ENCODE measurements at regions not wholly inside any gene's neighbourhood (a gene's known extent, or its start where the extent isn't known, plus 50 kb on each side); places are given as distances from the start of the nearest gene placed in this dataset.

- no peak for DNase-seq (ENCODE audit: low spot score)
These were observed 141.7 kb downstream of the GADD45G start for GRCh38 chr9:89746385-89747116.

GRCh38 chr9:89747596-89747995 lies 142.8 kb downstream of the GADD45G start:
- DNase-seq (ENCODE audit: low spot score), result no peak

- DNase-seq (ENCODE audit: low spot score), result no peak
These were observed 143.3 kb downstream of the GADD45G start for GRCh38 chr9:89748021-89748670.

GRCh38 chr9:89748831-89749499 lies 144.2 kb downstream of the GADD45G start:
- no peak for DNase-seq (ENCODE audit: low spot score)

- DNase-seq (ENCODE audit: low spot score), result no peak
These were observed 144.8 kb downstream of the GADD45G start for GRCh38 chr9:89749500-89750116.

- DNase-seq (ENCODE audit: low spot score), result no peak
These were observed 145.4 kb downstream of the GADD45G start for GRCh38 chr9:89750117-89750791.

GRCh38 chr9:89751079-89751825 lies 146.4 kb downstream of the GADD45G start:
- DNase-seq (ENCODE audit: low spot score), result no peak

GRCh38 chr9:89752154-89752553 lies 147.3 kb downstream of the GADD45G start:
- DNase-seq (ENCODE audit: low spot score), result no peak

- no peak for DNase-seq (ENCODE audit: low spot score)
These were observed 148.8 kb downstream of the GADD45G start for GRCh38 chr9:89753472-89754055.

GRCh38 chr9:89754193-89754592 lies 149.4 kb downstream of the GADD45G start:
- no peak for DNase-seq (ENCODE audit: low spot score)

GRCh38 chr9:89755821-89756220 lies 151.0 kb downstream of the GADD45G start:
- peak; percentile 25 for DNase-seq (ENCODE audit: low spot score)

GRCh38 chr9:89756891-89757537 lies 152.2 kb downstream of the GADD45G start:
- DNase-seq (ENCODE audit: low spot score), result peak; percentile 25

GRCh38 chr9:89757776-89758528 lies 153.1 kb downstream of the GADD45G start:
- DNase-seq (ENCODE audit: low spot score), result no peak

GRCh38 chr9:89759572-89759971 lies 154.8 kb downstream of the GADD45G start:
- no peak for DNase-seq (ENCODE audit: low spot score)

- no peak for DNase-seq (ENCODE audit: low spot score)
These were observed 155.3 kb downstream of the GADD45G start for GRCh38 chr9:89760123-89760522.

- DNase-seq (ENCODE audit: low spot score), result no peak
These were observed 159.4 kb downstream of the GADD45G start for GRCh38 chr9:89764217-89764616.

- no peak for DNase-seq (ENCODE audit: low spot score)
These were observed 160.6 kb downstream of the GADD45G start for GRCh38 chr9:89765211-89765946.

GRCh38 chr9:89766991-89767390 lies 162.2 kb downstream of the GADD45G start:
- DNase-seq (ENCODE audit: low spot score), result no peak

GRCh38 chr9:89768051-89768450 lies 163.2 kb downstream of the GADD45G start:
- DNase-seq (ENCODE audit: low spot score), result no peak

Measured in H4 (cell line).